Ovary (tissue), 7 donors: ENCODE measurements at regions not wholly inside any gene's neighbourhood (a gene's known extent, or its start where the extent isn't known, plus 50 kb on each side); places are given as distances from the start of the nearest gene placed in this dataset.
A peak's percentile ranks its signal among the peaks of the same experiment; 100 is the strongest.

Source experiments
- DNase-seq, 5 donors: peaks; one replicate each; pipeline ENCODE4 v3.0.0-alpha.2; 2019 to 2020
- H3K27ac ChIP-seq, 2 donors: fragments of 200-600 bp; one replicate each; pipeline versions ENCODE4 v1.5.1 to v1.8.0; 2019 to 2022
- H3K27me3 ChIP-seq: fragments of 200-600 bp; one replicate; pipeline ENCODE4 v1.8.0; 2022
- H3K36me3 ChIP-seq: fragments of 200-600 bp; sonication (generic); one replicate; pipeline ENCODE4 v1.5.1; 2019
- H3K4me1 ChIP-seq: one replicate; pipeline ENCODE4 v1.8.1; 2013; ENCODE audit warnings: mild to moderate bottlenecking, moderate library complexity; ENCODE audit not compliant: insufficient read depth
- H3K4me3 ChIP-seq: fragments of 200-600 bp; sonication (generic); one replicate; pipeline ENCODE4 v1.5.1; 2017
- H3K9me3 ChIP-seq, 2 donors: fragments of 200-600 bp in 1 of 2; sonication (generic) in 1 of 2; one replicate each; pipeline versions ENCODE4 v1.5.1 to v1.8.1; 2013 to 2019; ENCODE audit warnings: mild to moderate bottlenecking in 1 of 2, moderate library complexity in 1 of 2
- CTCF ChIP-seq, 3 donors: fragments of 450-650 bp in 2 of 3; fragments of 200-600 bp in 1 of 3; IDR thresholded peaks; one replicate each; pipeline versions ENCODE4 v1.5.1 to v1.8.0; 2016 to 2022; ENCODE audit warnings: antibody characterized with exemption in 3 of 3, mild to moderate bottlenecking in 1 of 3
- EP300 ChIP-seq: sonication (generic); formaldehyde crosslinking; IDR thresholded peaks from one replicate; pipeline ENCODE4 v1.6.1; 2017; ENCODE audit warnings: antibody characterized with exemption
- POLR2A ChIP-seq: fragments of 450-650 bp; IDR thresholded peaks from one replicate; pipeline ENCODE4 v1.6.1; 2017; ENCODE audit warnings: antibody characterized with exemption, mild to moderate bottlenecking, moderate library complexity
- WGBS, 3 donors: extraction: QIAGEN DNeasy Blood & Tissue Kit in 1 of 3; methylation state at CpG; one replicate each; pipeline versions ENCODE4 v1.1.5 to v1.1.7; 2013 to 2017; 5-methylcytosine and 5-hydroxymethylcytosine counted together
- intact Hi-C, 4 donors: fragments of 100-400 bp; cut with DNase I; formaldehyde crosslinking; loops; one replicate each; pipeline versions ENCODE4 v1.11.0 to v1.15.1; 2022 to 2023
- donor health status: DM: no; HTN: no; CAD: no; lungs with moderate emphysema.
- donor health status: DM: no; HTN: no; CAD: no.
- donor health status: Bipolar disorder and iron deficiency.
- donor health status: DM: no; HTN: no; CAD: no.
- donor health status: DM: yes; HTN: yes; CAD: no.

- Histone ChIP-seq H3K27ac (no peak overlapping the region), H3K9me3 (no peaks in the 10 kb centered on the region), H3K27me3 (no peaks in the 10 kb centered on the region), H3K4me1 (peaks cover 6% of the 10 kb centered on the region), H3K36me3 (no peaks in the 10 kb centered on the region), H3K4me3 (no peak overlapping the region)
- 21 to 28% (median 21%) methylated on average over 5 of the region's 5 CpGs for whole genome bisulfite sequencing, 3 donors
- intact Hi-C loops = no loop called here
- DNase-seq = no peak
- no peak for TF ChIP-seq POLR2A
Observed at GRCh38 chr5:96340357-96340756, 92.7 kb downstream of the PCSK1 start.

- H3K27me3 ChIP-seq = no peaks in the 10 kb centered on the region
- TF ChIP-seq CTCF (IDR thresholded peaks at IDR 0.05) (no peak), POLR2A (no peak), EP300 (no peak)
- H3K9me3 ChIP-seq = no peaks in the 10 kb centered on the region
- no peak for DNase-seq
- H3K4me3 ChIP-seq = no peak overlapping the region
- intact Hi-C loops = loop anchor here in 3 of 4 donors (5.0 to 10.0 kb wide), 3 partner anchors 483 to 695 kb away; partner anchors contain the start of gene RFESD (in 2 of the 3)
- H3K27ac ChIP-seq = no peak overlapping the region
- H3K4me1 ChIP-seq = peaks cover 6% of the 10 kb centered on the region
- H3K36me3 ChIP-seq = no peaks in the 10 kb centered on the region
- 25 to 39% (median 27%) methylated on average over 3 of the region's 3 CpGs for WGBS, 3 donors
Observed at GRCh38 chr5:96339862-96340261, 93.2 kb downstream of the PCSK1 start.

- no peak overlapping the region for H3K4me3 ChIP-seq
- peak in 4 of 5 donors; percentile 22 to 73 (median 34) for DNase-seq
- no peak overlapping the region for H3K27ac ChIP-seq
- H3K4me1 ChIP-seq = peaks cover 6% of the 10 kb centered on the region
- H3K9me3 ChIP-seq = no peaks in the 10 kb centered on the region
- no peaks in the 10 kb centered on the region for H3K36me3 ChIP-seq
- WGBS, 3 donors = 47 to 50% (median 48%) methylated on average over 6 of the region's 6 CpGs
- TF ChIP-seq CTCF (IDR thresholded peaks at IDR 0.05) (no peak), POLR2A (no peak)
- intact Hi-C loops = loop anchor here in 3 of 4 donors (5.0 to 10.0 kb wide), 3 partner anchors 482 to 694 kb away; partner anchors contain the start of gene RFESD (in 2 of the 3)
- no peaks in the 10 kb centered on the region for H3K27me3 ChIP-seq
Observed at GRCh38 chr5:96338624-96339415, 94.2 kb downstream of the PCSK1 start.

- DNase-seq = no peak
- H3K36me3 ChIP-seq = no peaks in the 10 kb centered on the region
- H3K9me3 ChIP-seq = no peaks in the 10 kb centered on the region
- no peak overlapping the region for H3K27ac ChIP-seq
- WGBS, 3 donors = 70 to 79% (median 74%) methylated on average over 2 of the region's 2 CpGs
- peaks cover 6% of the 10 kb centered on the region for H3K4me1 ChIP-seq
- H3K4me3 ChIP-seq = no peak overlapping the region
- TF ChIP-seq EP300 (no peak), CTCF (IDR thresholded peaks at IDR 0.05) (no peak), POLR2A (no peak)
- intact Hi-C loops = loop anchor here in 3 of 4 donors (5.0 to 10.0 kb wide), 3 partner anchors 481 to 693 kb away; partner anchors contain the start of gene RFESD (in 2 of the 3)
- H3K27me3 ChIP-seq = no peaks in the 10 kb centered on the region
Observed at GRCh38 chr5:96338091-96338490, 95.0 kb downstream of the PCSK1 start.
